Mesendoderm (in vitro differentiated cells): ENCODE measurements at regions not wholly inside any gene's neighbourhood (a gene's known extent, or its start where the extent isn't known, plus 50 kb on each side); places are given as distances from the start of the nearest gene placed in this dataset.
"Not testable (repeated sequence)": the region's sequence is repeated elsewhere in the genome, so short reads cannot be mapped to it uniquely, and the experiment has no call there.

Source experiments
- DNase-seq: peaks from one replicate; pipeline ENCODE4 v3.0.0; 2013
- H2AK5ac ChIP-seq: 2 replicates; pipeline ENCODE4 v1.6.1; 2013; ENCODE audit warnings: low read length, inconsistent platforms
- H2BK120ac ChIP-seq: 2 replicates; pipeline ENCODE4 v1.6.1; 2013; ENCODE audit warnings: low read depth, mild to moderate bottlenecking, low read length, moderate library complexity, mixed read lengths
- H2BK15ac ChIP-seq: replicated peaks from 2 replicates; pipeline ENCODE4 v1.6.1; 2013; ENCODE audit warnings: low read depth, mild to moderate bottlenecking, moderate library complexity
- H2BK5ac ChIP-seq: 2 replicates; pipeline ENCODE4 v1.6.1; 2013; ENCODE audit warnings: low read length, inconsistent platforms
- H3K18ac ChIP-seq: 2 replicates; pipeline ENCODE4 v1.6.1; 2013; ENCODE audit warnings: mild to moderate bottlenecking, low read length, mixed read lengths
- H3K23ac ChIP-seq: one replicate; pipeline ENCODE4 v1.6.1; 2013; ENCODE audit warnings: low read length
- H3K27ac ChIP-seq: 2 replicates; pipeline ENCODE4 v1.5.1; 2013; ENCODE audit warnings: low read depth, mild to moderate bottlenecking, inconsistent platforms, low read length, moderate library complexity
- H3K27me3 ChIP-seq: 2 replicates; pipeline ENCODE4 v1.6.1; 2013; ENCODE audit warnings: low read length, control low read depth, mild to moderate bottlenecking, inconsistent platforms; ENCODE audit not compliant: insufficient read depth, poor library complexity
- H3K36me3 ChIP-seq: 2 replicates; pipeline ENCODE4 v1.6.1; 2013; ENCODE audit warnings: low read length, inconsistent platforms; ENCODE audit not compliant: control insufficient read depth, insufficient read depth
- H3K4ac ChIP-seq: one replicate; pipeline ENCODE4 v1.6.1; 2013; ENCODE audit warnings: low read depth, mild to moderate bottlenecking, low read length, moderate library complexity
- H3K4me1 ChIP-seq: 2 replicates; pipeline ENCODE4 v1.6.1; 2013; ENCODE audit warnings: low read depth, low read length, inconsistent platforms; ENCODE audit not compliant: control insufficient read depth
- H3K4me2 ChIP-seq: 2 replicates; pipeline ENCODE4 v1.6.1; 2013; ENCODE audit warnings: low read length
- H3K4me3 ChIP-seq: 2 replicates; pipeline ENCODE4 v1.5.1; 2013; ENCODE audit warnings: mild to moderate bottlenecking, low read length
- H3K56ac ChIP-seq: one replicate; pipeline ENCODE4 v1.6.1; 2013; ENCODE audit warnings: low read length
- H3K79me1 ChIP-seq: 2 replicates; pipeline ENCODE4 v1.6.1; 2013; ENCODE audit warnings: low read length, inconsistent platforms
- H3K79me2 ChIP-seq: 2 replicates; pipeline ENCODE4 v1.6.1; 2013; ENCODE audit warnings: mild to moderate bottlenecking, low read length; ENCODE audit not compliant: control insufficient read depth, insufficient read depth
- H3K9ac ChIP-seq: 2 replicates; pipeline ENCODE4 v1.6.1; 2013; ENCODE audit warnings: low read length, inconsistent platforms
- H4K5ac ChIP-seq: one replicate; pipeline ENCODE4 v1.6.1; 2013; ENCODE audit warnings: low read length
- H4K8ac ChIP-seq: one replicate; pipeline ENCODE4 v1.6.1; 2013; ENCODE audit warnings: low read depth, mild to moderate bottlenecking, control low read depth, low read length, moderate library complexity
- WGBS: extraction: QIAGEN DNeasy Blood & Tissue Kit; methylation state at CpG from one replicate; pipeline ENCODE4 v1.1.7; 2013; ENCODE audit warnings: low lambda C conversion rate, missing lambda C conversion rate; ENCODE audit not compliant: insufficient coverage; ENCODE audit errors: extremely low coverage; 5-methylcytosine and 5-hydroxymethylcytosine counted together

GRCh38 chr1:60504206-60504840 is 430.8 kb upstream of the C1orf87 start:
- no peak overlapping the region for H3K4me3 ChIP-seq
- H3K27me3 ChIP-seq, result no peaks in the 10 kb centered on the region
- H3K23ac ChIP-seq, result no peak overlapping the region
- H4K5ac ChIP-seq, result no peak overlapping the region
- no peak overlapping the region for H3K56ac ChIP-seq
- no peaks in the 10 kb centered on the region for H3K36me3 ChIP-seq
- no peaks in the 10 kb centered on the region for H3K4me1 ChIP-seq
- H3K27ac ChIP-seq, result no peak overlapping the region
- no peak overlapping the region for H3K4ac ChIP-seq
- H2BK120ac ChIP-seq, result no peak overlapping the region
- H3K4me2 ChIP-seq, result no peak overlapping the region
- no peak overlapping the region for H2BK5ac ChIP-seq
- H3K79me1 ChIP-seq, result no peaks in the 10 kb centered on the region
- no CpG with 5 or more reads among the region's 3 CpGs for WGBS
- H4K8ac ChIP-seq, result no peak overlapping the region
- H2BK15ac ChIP-seq, result no peak overlapping the region
- no peak overlapping the region for H2AK5ac ChIP-seq
- H3K9ac ChIP-seq, result no peak overlapping the region
- H3K18ac ChIP-seq, result no peak overlapping the region
- H3K79me2 ChIP-seq, result no peaks in the 10 kb centered on the region
- DNase-seq, result no peak

- no peaks in the 10 kb centered on the region for H3K4me1 ChIP-seq
- H3K79me2 ChIP-seq, result no peaks in the 10 kb centered on the region
- H2BK5ac ChIP-seq, result no peak overlapping the region
- H3K27me3 ChIP-seq, result no peaks in the 10 kb centered on the region
- no peak overlapping the region for H4K5ac ChIP-seq
- no peak overlapping the region for H3K4me3 ChIP-seq
- no peak overlapping the region for H3K18ac ChIP-seq
- no peak overlapping the region for H4K8ac ChIP-seq
- DNase-seq, result no peak
- H3K23ac ChIP-seq, result no peak overlapping the region
- no peak overlapping the region for H3K4me2 ChIP-seq
- no peak overlapping the region for H3K27ac ChIP-seq
- H3K36me3 ChIP-seq, result no peaks in the 10 kb centered on the region
- no peaks in the 10 kb centered on the region for H3K79me1 ChIP-seq
- H3K4ac ChIP-seq, result no peak overlapping the region
- H3K9ac ChIP-seq, result no peak overlapping the region
- H2BK120ac ChIP-seq, result no peak overlapping the region
- H2BK15ac ChIP-seq, result no peak overlapping the region
- no peak overlapping the region for H2AK5ac ChIP-seq
- WGBS, result no CpG with 5 or more reads among the region's 9 CpGs
- no peak overlapping the region for H3K56ac ChIP-seq
These were observed 429.8 kb upstream of the C1orf87 start for GRCh38 chr1:60503266-60503925.

DNA sequence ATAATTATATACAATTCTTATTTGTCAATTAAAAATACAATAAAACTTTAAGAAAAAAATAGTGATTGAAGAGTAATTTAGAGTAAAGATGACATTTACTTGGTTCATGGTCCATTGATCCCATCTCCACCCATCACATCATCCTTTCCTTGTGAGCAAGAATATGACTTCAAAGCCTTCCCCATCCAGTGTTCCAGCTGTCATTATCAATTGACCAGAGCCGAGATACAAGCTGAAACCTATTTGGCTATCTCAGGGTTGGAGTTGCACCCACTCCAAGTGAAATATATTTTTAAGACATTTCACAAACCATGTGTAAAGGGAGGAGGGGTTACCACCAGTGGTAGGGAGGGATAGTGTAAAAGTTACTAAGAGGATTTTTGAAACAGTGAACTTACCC is 428.9 kb upstream of the C1orf87 start:
- no peak overlapping the region for H4K8ac ChIP-seq
- H3K79me1 ChIP-seq, result no peaks in the 10 kb centered on the region
- H3K23ac ChIP-seq, result no peak overlapping the region
- H2BK5ac ChIP-seq, result no peak overlapping the region
- no peak overlapping the region for H3K9ac ChIP-seq
- no peak overlapping the region for H4K5ac ChIP-seq
- no peak overlapping the region for H3K18ac ChIP-seq
- no peak overlapping the region for H2BK120ac ChIP-seq
- H3K4me3 ChIP-seq, result no peak overlapping the region
- H2AK5ac ChIP-seq, result no peak overlapping the region
- H3K4me2 ChIP-seq, result no peak overlapping the region
- H3K56ac ChIP-seq, result no peak overlapping the region
- H3K27ac ChIP-seq, result no peak overlapping the region
- WGBS, result no CpG with 5 or more reads among the region's 1 CpG
- no peak overlapping the region for H2BK15ac ChIP-seq
- H3K27me3 ChIP-seq, result no peaks in the 10 kb centered on the region
- no peak for DNase-seq
- no peak overlapping the region for H3K4ac ChIP-seq
- H3K36me3 ChIP-seq, result no peaks in the 10 kb centered on the region
- no peaks in the 10 kb centered on the region for H3K79me2 ChIP-seq
- no peaks in the 10 kb centered on the region for H3K4me1 ChIP-seq

- not testable (repeated sequence) for H3K4me1 ChIP-seq, H3K4me2 ChIP-seq, DNase-seq, H3K79me1 ChIP-seq, H2AK5ac ChIP-seq, H3K79me2 ChIP-seq, H4K8ac ChIP-seq, H2BK5ac ChIP-seq, H2BK15ac ChIP-seq, H3K9ac ChIP-seq, H3K18ac ChIP-seq, H2BK120ac ChIP-seq, H4K5ac ChIP-seq, H3K27ac ChIP-seq, H3K4me3 ChIP-seq, H3K27me3 ChIP-seq, H3K36me3 ChIP-seq, H3K56ac ChIP-seq, H3K23ac ChIP-seq
- no CpG with 5 or more reads among the region's 20 CpGs for WGBS
- peak overlapping the region; percentile 31 for H3K4ac ChIP-seq
These were observed 416.4 kb upstream of the C1orf87 start for GRCh38 chr1:60489916-60490480.

GRCh38 chr1:60488847-60489246 is 415.3 kb upstream of the C1orf87 start:
- Histone ChIP-seq H3K27ac (no peak overlapping the region), H3K56ac (no peak overlapping the region), H3K4me3 (no peak overlapping the region), H3K79me1 (no peaks in the 10 kb centered on the region), H2AK5ac (no peak overlapping the region), H2BK120ac (no peak overlapping the region), H3K36me3 (no peaks in the 10 kb centered on the region), H3K27me3 (no peaks in the 10 kb centered on the region), H3K4me2 (no peak overlapping the region), H3K9ac (no peak overlapping the region), H4K5ac (no peak overlapping the region), H3K4ac (no peak overlapping the region), H4K8ac (no peak overlapping the region), H3K79me2 (no peaks in the 10 kb centered on the region), H3K23ac (no peak overlapping the region), H3K4me1 (no peaks in the 10 kb centered on the region), H2BK15ac (no peak overlapping the region), H3K18ac (no peak overlapping the region), H2BK5ac (no peak overlapping the region)
- no peak for DNase-seq
